ENCODE measurements at regions not wholly inside any gene's neighbourhood (a gene's known extent, or its start where the extent isn't known, plus 50 kb on each side); places are given as distances from the start of the nearest gene placed in this dataset.
A peak's percentile ranks its signal among the peaks of the same experiment; 100 is the strongest.

- DNase-seq (ENCODE audit: low spot score) (no peak), ATAC-seq (ENCODE audit: low FRiP score) (no peak)
- TF ChIP-seq, protein P1, sequence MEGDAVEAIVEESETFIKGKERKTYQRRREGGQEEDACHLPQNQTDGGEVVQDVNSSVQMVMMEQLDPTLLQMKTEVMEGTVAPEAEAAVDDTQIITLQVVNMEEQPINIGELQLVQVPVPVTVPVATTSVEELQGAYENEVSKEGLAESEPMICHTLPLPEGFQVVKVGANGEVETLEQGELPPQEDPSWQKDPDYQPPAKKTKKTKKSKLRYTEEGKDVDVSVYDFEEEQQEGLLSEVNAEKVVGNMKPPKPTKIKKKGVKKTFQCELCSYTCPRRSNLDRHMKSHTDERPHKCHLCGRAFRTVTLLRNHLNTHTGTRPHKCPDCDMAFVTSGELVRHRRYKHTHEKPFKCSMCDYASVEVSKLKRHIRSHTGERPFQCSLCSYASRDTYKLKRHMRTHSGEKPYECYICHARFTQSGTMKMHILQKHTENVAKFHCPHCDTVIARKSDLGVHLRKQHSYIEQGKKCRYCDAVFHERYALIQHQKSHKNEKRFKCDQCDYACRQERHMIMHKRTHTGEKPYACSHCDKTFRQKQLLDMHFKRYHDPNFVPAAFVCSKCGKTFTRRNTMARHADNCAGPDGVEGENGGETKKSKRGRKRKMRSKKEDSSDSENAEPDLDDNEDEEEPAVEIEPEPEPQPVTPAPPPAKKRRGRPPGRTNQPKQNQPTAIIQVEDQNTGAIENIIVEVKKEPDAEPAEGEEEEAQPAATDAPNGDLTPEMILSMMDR (IDR thresholded peaks at IDR 0.05), result no peak
Measured at GRCh38 chr15:70291305-70292075, 193.8 kb upstream of the TLE3 start.

- no peak for ATAC-seq (ENCODE audit: low FRiP score)
- TF ChIP-seq, protein P1 (IDR thresholded peaks at IDR 0.05), result no peak
- DNase-seq (ENCODE audit: low spot score), result no peak
Measured at GRCh38 chr15:70290708-70291107, 193.0 kb upstream of the TLE3 start.

- DNase-seq (ENCODE audit: low spot score) (no peak), ATAC-seq (ENCODE audit: low FRiP score) (peak; percentile 56)
- TF ChIP-seq, protein P1 (IDR thresholded peaks at IDR 0.05), result no peak
Measured at GRCh38 chr15:70289191-70289955, 191.7 kb upstream of the TLE3 start.

DNA sequence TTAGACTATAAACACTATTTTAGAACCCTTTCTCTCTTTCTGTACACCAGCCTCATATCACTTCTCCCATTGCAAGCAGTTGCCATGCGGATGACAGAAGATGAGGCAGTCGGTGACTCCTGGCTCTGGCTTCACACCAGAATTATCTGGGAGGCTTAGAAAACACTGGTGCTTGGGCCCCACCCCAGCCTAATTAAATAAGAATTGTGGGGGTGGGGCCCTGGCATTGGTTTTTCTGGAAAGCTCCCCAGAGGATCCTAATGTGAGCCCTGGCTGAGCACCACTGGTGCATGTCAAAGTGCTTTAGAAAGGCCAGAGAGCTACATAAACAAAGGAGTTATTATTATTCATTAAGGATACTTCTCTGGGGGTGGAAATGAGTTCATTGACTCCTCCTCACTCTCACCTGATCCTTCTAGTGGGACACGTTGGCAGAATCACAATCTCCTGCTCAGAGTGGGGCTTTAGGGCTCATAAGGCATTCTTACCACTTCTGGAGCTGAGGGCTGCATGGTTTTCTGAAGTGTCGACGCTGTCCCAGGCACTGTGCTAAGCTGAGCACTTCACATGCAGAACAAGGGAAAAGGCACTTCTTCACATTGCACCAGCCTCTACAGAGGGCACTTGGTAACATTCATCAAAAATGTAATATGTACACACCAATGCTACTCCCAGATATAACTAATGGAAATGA is 188.5 kb upstream of the TLE3 start:
- TF ChIP-seq, protein P1 (IDR thresholded peaks at IDR 0.05), result no peak
- no peak for DNase-seq (ENCODE audit: low spot score)
- no peak for ATAC-seq (ENCODE audit: low FRiP score)

GRCh38 chr15:70284438-70285214 is 186.9 kb upstream of the TLE3 start:
- DNase-seq (ENCODE audit: low spot score), result no peak
- ATAC-seq (ENCODE audit: low FRiP score), result no peak
- TF ChIP-seq, protein P1 (IDR thresholded peaks at IDR 0.05), result no peak

DNA sequence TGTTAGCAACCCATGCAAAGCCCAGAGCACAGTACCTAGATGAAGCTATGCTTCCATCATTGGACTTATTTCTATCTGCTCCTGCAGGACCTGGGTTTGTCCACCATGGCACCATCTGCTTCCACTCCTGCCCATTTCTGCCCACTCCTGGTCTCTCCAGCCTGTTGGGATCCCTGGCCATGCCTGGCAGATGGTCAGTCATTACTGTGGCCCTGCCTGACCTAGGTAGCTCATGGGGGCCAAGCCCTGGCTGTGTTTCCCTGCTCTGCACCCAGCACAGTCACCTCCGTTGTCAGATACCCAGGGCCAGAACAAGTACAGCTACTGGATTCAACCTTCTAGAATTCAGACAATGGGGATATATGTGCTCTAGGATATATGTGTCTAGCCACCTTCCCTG is 185.8 kb upstream of the TLE3 start:
- no peak for ATAC-seq (ENCODE audit: low FRiP score)
- no peak for DNase-seq (ENCODE audit: low spot score)
- TF ChIP-seq, protein P1 (IDR thresholded peaks at IDR 0.05), result no peak
